ENCODE measurements at regions not wholly inside any gene's neighbourhood (a gene's known extent, or its start where the extent isn't known, plus 50 kb on each side); places are given as distances from the start of the nearest gene placed in this dataset.

DNA sequence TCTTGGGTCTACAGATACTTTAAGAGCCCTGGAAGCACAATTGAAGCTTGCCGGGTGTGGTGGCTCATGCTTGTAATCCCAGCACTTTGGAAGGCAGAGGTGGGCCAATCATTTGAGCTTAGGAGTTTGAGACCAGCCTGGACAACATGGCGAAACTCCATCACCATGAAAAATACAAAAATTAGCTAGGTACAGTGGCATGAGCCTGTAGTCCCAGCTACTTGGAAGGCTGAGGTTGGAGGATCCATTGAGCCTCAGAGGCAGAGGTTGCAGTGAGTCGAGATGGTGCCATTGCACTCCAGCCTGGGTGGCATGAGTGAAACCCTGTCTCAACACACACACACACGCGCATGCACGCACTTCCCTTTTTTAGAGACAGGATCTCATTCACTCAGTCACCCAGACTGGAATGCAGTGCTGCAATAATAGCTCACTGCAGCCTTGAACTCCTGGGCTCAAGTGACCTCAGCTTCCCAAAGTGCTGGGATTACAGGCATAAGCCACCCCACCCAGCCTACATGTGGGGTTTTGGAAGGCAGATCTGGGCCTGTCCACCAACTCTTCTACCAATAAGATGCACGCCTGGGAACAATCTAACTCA is 182.5 kb upstream of the JARID2 start:
- Histone ChIP-seq H3K79me2 (ENCODE audit: control insufficient read depth, low read length) (no peaks in the 10 kb centered on the region), H3K4me2 (ENCODE audit: low read length) (no peak overlapping the region), H3F3A (ENCODE audit: control insufficient read depth, insufficient read depth) (no peaks in the 10 kb centered on the region), H4K20me1 (ENCODE audit: control insufficient read depth, insufficient read depth, low read depth, low read length) (no peaks in the 10 kb centered on the region), H3K27me3 (ENCODE audit: control insufficient read depth, low read length) (no peaks in the 10 kb centered on the region), H3K4me1 (ENCODE audit: control insufficient read depth, low read length) (no peaks in the 10 kb centered on the region), H3K9me2 (replicated peaks; ENCODE audit: control insufficient read depth, low read length) (no peaks in the 10 kb centered on the region), H3K9me3 (ENCODE audit: control insufficient read depth, insufficient read depth, low read length) (no peaks in the 10 kb centered on the region), H3K36me3 (ENCODE audit: control insufficient read depth, low read length) (no peaks in the 10 kb centered on the region), H3K4me3 (ENCODE audit: low read length) (no peak overlapping the region), H3K27ac (ENCODE audit: low read depth, low read length) (no peak overlapping the region)
- TF ChIP-seq, protein P1, sequence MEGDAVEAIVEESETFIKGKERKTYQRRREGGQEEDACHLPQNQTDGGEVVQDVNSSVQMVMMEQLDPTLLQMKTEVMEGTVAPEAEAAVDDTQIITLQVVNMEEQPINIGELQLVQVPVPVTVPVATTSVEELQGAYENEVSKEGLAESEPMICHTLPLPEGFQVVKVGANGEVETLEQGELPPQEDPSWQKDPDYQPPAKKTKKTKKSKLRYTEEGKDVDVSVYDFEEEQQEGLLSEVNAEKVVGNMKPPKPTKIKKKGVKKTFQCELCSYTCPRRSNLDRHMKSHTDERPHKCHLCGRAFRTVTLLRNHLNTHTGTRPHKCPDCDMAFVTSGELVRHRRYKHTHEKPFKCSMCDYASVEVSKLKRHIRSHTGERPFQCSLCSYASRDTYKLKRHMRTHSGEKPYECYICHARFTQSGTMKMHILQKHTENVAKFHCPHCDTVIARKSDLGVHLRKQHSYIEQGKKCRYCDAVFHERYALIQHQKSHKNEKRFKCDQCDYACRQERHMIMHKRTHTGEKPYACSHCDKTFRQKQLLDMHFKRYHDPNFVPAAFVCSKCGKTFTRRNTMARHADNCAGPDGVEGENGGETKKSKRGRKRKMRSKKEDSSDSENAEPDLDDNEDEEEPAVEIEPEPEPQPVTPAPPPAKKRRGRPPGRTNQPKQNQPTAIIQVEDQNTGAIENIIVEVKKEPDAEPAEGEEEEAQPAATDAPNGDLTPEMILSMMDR (IDR thresholded peaks at IDR 0.05; ENCODE audit: low read depth, low read length, poor library complexity, severe bottlenecking) = no peak
- no peak for TF ChIP-seq EZH2phosphoT487 (IDR thresholded peaks at IDR 0.05; ENCODE audit: borderline replicate concordance, low read length)

DNA sequence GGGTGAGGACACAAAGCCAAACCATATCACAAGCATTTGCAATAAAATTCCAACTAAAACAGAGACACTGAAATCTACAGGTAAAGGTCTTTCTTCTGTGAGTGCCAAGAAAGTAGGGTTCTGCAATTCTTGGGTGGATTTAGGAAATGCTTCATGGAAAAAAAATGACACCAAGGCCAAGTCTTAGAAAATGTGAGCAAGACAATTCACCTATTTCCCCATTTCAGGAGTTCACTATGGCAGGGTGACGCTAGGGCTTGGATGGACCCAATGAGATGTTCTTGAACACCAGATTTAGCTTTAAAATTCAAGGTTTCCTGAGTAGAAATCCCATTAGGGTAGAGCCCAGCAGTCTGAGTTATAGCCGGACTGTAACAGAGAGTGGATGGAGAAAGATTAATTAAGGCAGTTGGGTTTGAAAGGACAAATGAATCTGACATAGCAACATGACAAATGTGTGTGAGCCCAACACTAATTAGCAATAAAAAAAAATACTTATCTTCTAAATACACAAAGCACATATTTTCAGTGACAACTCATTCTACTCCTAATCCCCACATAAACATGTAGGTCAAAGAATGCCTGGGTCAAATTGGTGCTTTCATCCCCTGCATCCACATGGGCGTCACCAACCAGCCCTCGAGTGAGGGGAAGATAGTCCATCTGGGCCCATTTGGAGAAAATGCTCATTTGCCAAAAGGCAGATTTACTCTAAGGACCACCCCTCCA is 180.4 kb upstream of the JARID2 start:
- no peaks in the 10 kb centered on the region for H4K20me1 ChIP-seq (ENCODE audit: control insufficient read depth, insufficient read depth, low read depth, low read length)
- no peak overlapping the region for H3K4me3 ChIP-seq (ENCODE audit: low read length)
- no peaks in the 10 kb centered on the region for H3K9me2 ChIP-seq (replicated peaks; ENCODE audit: control insufficient read depth, low read length)
- no peaks in the 10 kb centered on the region for H3K4me1 ChIP-seq (ENCODE audit: control insufficient read depth, low read length)
- peaks cover under 1% of the 10 kb centered on the region; the same call in 1 of the 2 replicates for H3K27me3 ChIP-seq (ENCODE audit: control insufficient read depth, low read length)
- H3F3A ChIP-seq (ENCODE audit: control insufficient read depth, insufficient read depth) = no peaks in the 10 kb centered on the region
- no peaks in the 10 kb centered on the region for H3K79me2 ChIP-seq (ENCODE audit: control insufficient read depth, low read length)
- TF ChIP-seq, protein P1 (IDR thresholded peaks at IDR 0.05; ENCODE audit: low read depth, low read length, poor library complexity, severe bottlenecking) = no peak
- no peak for TF ChIP-seq EZH2phosphoT487 (IDR thresholded peaks at IDR 0.05; ENCODE audit: borderline replicate concordance, low read length)
- no peak overlapping the region for H3K27ac ChIP-seq (ENCODE audit: low read depth, low read length)
- no peaks in the 10 kb centered on the region for H3K36me3 ChIP-seq (ENCODE audit: control insufficient read depth, low read length)
- H3K9me3 ChIP-seq (ENCODE audit: control insufficient read depth, insufficient read depth, low read length) = no peaks in the 10 kb centered on the region
- no peak overlapping the region for H3K4me2 ChIP-seq (ENCODE audit: low read length)

DNA sequence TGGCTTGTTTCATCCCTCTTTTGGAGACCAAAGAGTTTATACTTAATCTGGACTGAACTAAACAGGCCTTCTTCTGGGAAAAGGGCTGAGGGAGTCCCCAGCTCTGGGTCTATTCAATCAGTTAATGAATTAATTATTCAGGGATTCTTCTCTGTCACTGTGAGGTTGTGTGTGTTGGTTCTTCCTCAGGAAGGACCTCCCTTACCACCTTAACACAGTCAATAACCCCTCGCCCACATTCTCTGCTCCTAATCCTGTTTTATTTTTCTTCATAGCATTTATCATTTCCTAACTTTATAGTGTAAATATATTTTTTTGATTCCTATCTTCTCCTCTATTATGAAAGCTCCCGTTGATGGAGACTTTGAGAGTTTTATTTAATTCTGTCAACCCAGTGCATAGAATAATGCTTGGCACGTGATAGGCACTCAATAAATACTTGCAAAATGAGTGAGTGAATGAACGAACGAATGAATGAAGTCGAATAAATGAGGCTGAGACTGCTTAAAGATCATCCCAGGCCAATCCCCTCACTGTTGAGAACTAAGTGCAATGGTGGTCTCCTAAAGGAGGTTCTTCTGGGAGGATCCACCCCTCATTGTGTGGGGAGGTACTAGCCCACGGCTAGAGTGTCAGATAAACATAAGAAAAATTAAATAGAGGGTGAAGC is 179.6 kb upstream of the JARID2 start:
- Histone ChIP-seq H3K4me2 (ENCODE audit: low read length) (no peak overlapping the region), H3K9me2 (replicated peaks; ENCODE audit: control insufficient read depth, low read length) (no peaks in the 10 kb centered on the region), H3K36me3 (ENCODE audit: control insufficient read depth, low read length) (no peaks in the 10 kb centered on the region), H3F3A (ENCODE audit: control insufficient read depth, insufficient read depth) (no peaks in the 10 kb centered on the region), H3K4me1 (ENCODE audit: control insufficient read depth, low read length) (no peaks in the 10 kb centered on the region), H4K20me1 (ENCODE audit: control insufficient read depth, insufficient read depth, low read depth, low read length) (no peaks in the 10 kb centered on the region), H3K27ac (ENCODE audit: low read depth, low read length) (no peak overlapping the region), H3K79me2 (ENCODE audit: control insufficient read depth, low read length) (no peaks in the 10 kb centered on the region), H3K27me3 (ENCODE audit: control insufficient read depth, low read length) (peaks cover 5% of the 10 kb centered on the region), H3K9me3 (ENCODE audit: control insufficient read depth, insufficient read depth, low read length) (no peaks in the 10 kb centered on the region), H3K4me3 (ENCODE audit: low read length) (no peak overlapping the region)
- TF ChIP-seq, protein P1 (IDR thresholded peaks at IDR 0.05; ENCODE audit: low read depth, low read length, poor library complexity, severe bottlenecking) = no peak
- TF ChIP-seq EZH2phosphoT487 (IDR thresholded peaks at IDR 0.05; ENCODE audit: borderline replicate concordance, low read length) = no peak
